ENCODE measurements at regions not wholly inside any gene's neighbourhood (a gene's known extent, or its start where the extent isn't known, plus 50 kb on each side); places are given as distances from the start of the nearest gene placed in this dataset.
"Not testable (repeated sequence)": the region's sequence is repeated elsewhere in the genome, so short reads cannot be mapped to it uniquely, and the experiment has no call there.

GRCh38 chr2:118791483-118791882 lies 56.0 kb downstream of the EN1 start:
- DNase-seq: no peak

DNA sequence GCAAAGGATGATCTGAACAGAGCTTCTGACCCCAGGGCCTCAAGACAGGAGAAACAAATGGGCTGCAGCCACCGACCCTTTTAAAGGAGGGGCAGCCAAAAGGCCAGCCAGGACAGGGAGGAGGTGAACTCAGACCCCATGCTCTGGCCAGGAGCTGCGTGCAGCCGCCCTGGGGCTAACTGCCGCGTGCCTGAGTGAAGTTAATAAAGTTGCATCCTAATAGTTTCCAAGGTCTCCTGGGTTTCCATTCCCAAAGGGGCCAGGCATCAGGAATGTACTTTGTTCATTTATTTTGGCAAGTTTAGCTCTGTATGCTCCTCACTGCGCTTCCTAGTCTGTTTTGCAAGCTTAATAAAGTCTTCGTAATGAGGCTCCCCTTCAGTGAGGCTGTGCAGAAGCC lies 60.7 kb downstream of the EN1 start:
- DNase-seq: no peak

DNA sequence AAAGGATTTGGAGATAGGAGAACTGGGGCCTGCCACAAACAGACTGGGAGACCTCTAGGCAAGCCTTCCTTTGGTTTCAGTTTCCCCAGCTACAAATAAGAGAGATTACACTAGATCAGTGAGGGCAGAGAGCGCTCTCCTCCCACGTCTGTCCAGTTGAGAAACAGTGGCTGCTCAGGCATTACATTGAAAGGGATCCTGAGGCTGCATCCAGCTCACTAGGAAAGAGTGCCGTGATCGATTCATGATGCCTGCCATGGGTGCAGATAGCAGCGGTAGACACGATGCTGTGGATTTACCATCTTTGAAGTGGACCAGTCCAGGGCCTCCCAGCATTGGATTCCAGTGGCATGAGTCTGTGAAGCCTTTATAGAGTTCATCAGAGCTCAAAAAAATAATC lies 62.6 kb downstream of the EN1 start:
- DNase-seq: no peak

DNA sequence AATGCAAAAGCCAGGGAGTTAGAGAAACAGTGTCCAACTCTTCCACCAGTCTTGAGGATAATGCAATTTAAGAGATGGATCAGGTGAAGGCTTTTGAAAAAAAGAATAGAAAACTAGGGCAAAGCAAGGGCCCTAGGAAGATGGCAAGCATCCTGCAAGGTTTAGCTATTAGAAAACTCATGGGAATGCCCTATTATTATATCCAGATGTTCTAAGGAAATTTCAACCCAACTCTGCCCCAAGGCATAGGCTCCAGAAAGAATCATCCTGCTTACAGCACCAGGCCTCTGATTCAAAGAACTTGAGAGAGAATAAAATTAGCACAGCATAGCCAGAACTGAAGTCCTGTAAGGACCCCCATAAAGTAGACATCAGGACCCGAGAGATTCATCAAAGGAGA lies 68.1 kb downstream of the EN1 start:
- no peak for DNase-seq

GRCh38 chr2:118774458-118775133 lies 72.9 kb downstream of the EN1 start:
- peak; percentile 58 for DNase-seq

- DNase-seq: no peak
These were observed 73.6 kb downstream of the EN1 start for GRCh38 chr2:118773826-118774225.

DNA sequence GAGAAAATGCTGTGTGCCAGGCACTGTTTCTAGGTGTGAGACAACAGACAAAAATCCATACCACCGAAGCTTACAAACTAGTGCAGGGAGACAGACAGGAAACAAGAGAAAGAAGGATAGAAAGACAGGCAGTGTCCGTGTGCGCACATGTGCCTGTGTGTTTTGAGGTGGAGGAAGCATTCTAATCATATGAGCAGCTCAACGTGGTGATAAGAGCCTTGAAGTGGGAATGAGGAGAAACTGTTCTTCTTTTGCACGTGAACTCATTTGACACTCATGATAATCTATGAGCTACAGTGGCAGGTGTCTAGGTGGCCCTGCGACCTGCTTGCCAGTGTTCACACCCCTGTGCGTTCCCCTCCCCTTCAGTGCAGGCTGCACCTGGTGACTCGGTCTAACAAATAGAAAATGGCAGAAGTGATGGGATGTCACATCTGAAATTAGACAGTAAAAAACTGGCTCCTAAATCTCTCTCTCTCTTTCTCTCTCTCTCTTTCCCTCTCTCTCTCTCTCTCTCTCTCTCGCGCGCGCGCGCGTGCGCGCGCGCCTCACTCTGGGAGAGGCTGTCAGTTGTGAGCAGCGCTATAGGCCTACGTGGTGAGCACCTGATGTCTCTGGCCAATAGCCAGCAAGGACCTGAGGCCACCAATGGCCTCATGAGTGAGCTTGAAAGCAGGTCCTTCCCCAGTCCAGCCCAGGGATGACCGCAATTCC lies 74.8 kb downstream of the EN1 start:
- no peak for DNase-seq

DNA sequence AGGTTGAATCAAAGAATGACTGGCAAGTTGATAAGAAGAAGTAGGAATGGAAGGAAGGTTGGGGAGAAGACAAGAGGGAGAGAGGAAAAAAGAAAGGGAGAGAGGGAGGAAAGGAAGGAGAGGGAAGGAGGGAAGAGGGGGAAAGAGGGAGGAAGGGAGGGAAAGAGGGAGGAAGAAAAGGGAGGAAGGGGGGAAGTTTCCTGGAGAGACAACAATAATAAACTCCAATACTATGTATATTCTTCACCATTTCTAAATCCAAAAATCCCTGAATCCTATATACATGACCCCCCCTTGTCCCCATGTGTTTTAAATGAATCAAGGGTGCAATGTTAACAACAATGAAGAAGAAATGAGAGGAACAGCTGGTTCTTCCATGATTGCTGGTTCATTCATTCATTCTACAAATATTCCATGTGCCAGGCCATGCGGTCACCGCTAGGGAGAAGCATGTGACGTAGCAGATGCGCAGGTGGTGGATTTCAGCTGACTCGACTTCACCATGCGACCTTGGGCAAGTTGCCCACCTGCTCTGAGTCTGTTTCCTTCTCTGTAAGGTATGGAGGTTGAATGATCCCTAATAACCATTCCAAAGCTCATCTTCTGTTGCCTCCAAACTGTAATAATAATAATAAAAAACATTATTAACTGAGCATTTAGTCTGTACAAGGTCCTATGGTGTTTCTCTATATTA lies 77.6 kb downstream of the EN1 start:
- DNase-seq: no peak

DNA sequence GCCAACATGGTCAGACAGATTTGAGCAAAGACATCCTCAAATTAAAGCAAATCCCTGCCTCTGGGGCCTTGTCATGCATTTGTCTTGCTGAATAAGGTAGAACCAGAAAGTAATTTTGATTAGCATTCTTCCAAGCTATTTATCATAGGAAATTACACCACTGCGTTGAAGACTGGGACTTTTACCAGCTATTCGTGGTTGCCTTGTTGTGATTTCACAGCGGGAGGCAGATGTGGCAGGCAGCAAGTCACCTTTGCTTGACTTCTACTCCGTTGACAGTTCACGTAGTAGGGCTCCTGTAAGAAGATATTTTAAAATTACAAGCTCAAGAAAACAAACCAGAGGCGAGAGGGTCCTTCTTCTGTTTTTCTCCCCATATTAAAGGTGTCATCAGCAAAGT lies 80.6 kb downstream of the EN1 start:
- no peak for DNase-seq

- DNase-seq: no peak
These were observed 82.6 kb downstream of the EN1 start for GRCh38 chr2:118764855-118765254.

- DNase-seq: no peak
These were observed 83.7 kb downstream of the EN1 start for GRCh38 chr2:118763797-118764196.

GRCh38 chr2:118762290-118762689 lies 85.2 kb downstream of the EN1 start:
- DNase-seq: no peak

GRCh38 chr2:118761771-118762170 lies 85.7 kb downstream of the EN1 start:
- DNase-seq: no peak

- DNase-seq: no peak
These were observed 91.5 kb downstream of the EN1 start for GRCh38 chr2:118755901-118756300.

GRCh38 chr2:118755384-118755783 lies 92.1 kb downstream of the EN1 start:
- DNase-seq: no peak

DNA sequence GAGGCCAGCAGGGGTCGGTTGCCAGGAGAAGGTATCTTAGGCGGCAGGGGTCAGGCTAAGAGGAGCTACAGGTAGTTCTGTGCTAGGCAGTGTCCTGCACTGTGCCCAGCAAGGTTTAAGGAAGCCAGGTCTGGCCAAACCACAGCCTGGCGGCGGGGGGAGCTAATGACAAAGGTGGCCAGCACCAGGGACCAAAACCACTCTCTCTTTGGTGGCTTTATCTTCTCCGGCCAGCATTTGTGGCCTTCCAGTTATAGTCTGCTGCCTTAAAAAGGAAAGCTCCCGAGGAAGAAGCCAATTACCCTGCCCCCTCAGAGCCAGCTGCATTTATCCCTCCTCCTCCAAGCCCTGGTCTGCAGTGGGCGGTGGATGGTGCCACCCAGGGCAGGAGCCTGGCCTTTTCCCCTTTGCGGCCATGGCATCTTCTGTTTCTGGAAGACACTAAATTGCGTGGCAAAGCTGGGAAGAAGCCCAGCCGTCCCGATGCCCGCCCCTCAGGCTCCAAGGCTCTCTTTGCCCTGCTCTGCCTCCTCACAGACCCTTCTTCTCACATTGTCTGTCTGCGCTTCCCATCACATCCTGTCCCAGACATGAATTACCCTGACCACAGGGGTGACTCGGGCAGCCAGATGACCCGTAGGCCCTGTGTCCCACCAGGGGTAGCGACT lies 94.6 kb downstream of the EN1 start:
- DNase-seq: no peak

DNA sequence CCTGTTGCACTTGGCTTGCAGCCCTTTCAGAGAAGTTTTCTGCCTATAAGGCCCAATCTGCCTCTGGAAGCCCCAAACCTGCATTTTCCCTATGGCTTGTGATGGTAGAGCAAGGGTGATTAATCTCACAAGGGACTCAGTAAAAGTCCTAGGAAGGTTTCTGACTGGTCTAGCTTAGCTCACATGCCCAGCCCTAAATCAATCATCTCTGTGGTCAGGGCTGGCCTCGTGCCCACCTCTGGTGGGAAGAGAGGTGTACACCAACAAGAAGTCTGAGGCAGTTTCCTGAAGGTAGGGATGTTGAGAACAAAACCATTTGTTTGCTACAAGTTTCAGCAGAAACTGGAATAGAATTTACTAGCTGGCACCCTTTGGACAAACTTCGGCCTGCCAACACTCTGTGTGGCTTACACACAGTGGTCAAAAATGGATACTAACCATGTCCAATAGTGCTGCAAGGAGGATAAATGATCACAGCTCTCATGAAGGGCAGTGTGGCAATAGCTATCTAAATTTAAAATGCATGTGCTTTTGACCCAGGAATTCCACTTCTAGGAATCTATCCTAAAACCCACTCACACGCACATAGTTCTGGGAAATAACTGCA lies 96.4 kb downstream of the EN1 start:
- DNase-seq: no peak

- no peak for DNase-seq
These were observed 99.1 kb downstream of the EN1 start for GRCh38 chr2:118748245-118748885.

- DNase-seq: no peak
These were observed 99.8 kb downstream of the EN1 start for GRCh38 chr2:118747637-118748036.

GRCh38 chr2:118747066-118747465 lies 100.4 kb downstream of the EN1 start:
- no peak for DNase-seq

GRCh38 chr2:118744682-118745181 lies 102.7 kb downstream of the EN1 start:
- DNase-seq: not testable (repeated sequence)

- DNase-seq: no peak
These were observed 108.7 kb downstream of the EN1 start for GRCh38 chr2:118738524-118739308.

Data from activated CD8-positive, alpha-beta memory T cell treated with anti-CD3 and anti-CD28 coated beads for 24 hours (primary cell).